ENCODE measurements at regions not wholly inside any gene's neighbourhood (a gene's known extent, or its start where the extent isn't known, plus 50 kb on each side); places are given as distances from the start of the nearest gene placed in this dataset.

- Histone ChIP-seq H3K36me3 (ENCODE audit: control insufficient read depth in 1 of 2, insufficient read depth in 2 of 2, low read depth in 1 of 2, low read length in 2 of 2) (no peaks in the 10 kb centered on the region), H3K4me3 (ENCODE audit: insufficient read depth in 1 of 2, low read depth in 1 of 2, low read length in 2 of 2) (no peak overlapping the region), H3K18ac (ENCODE audit: low read depth in 1 of 2, low read length in 2 of 2) (no peak overlapping the region), H2BK5ac (ENCODE audit: low read depth, low read length, poor library complexity, severe bottlenecking) (no peak overlapping the region), H3K9ac (ENCODE audit: low read length) (no peak overlapping the region), H2BK120ac (ENCODE audit: low read depth, low read length) (no peak overlapping the region), H2AFZ (ENCODE audit: low read depth, low read length) (no peak overlapping the region), H3K9me3 (ENCODE audit: control insufficient read depth, low read length) (peaks cover 2% of the 10 kb centered on the region), H4K91ac (ENCODE audit: low read length) (no peak overlapping the region), H2AK5ac (ENCODE audit: low read length, severe bottlenecking) (no peak overlapping the region), H3K27ac (ENCODE audit: low read length, poor library complexity, severe bottlenecking) (no peak overlapping the region), H2BK12ac (ENCODE audit: low read length in 2 of 2) (no peak overlapping the region), H2BK15ac (ENCODE audit: low read depth, poor library complexity, severe bottlenecking) (no peak overlapping the region), H3K79me1 (replicated peaks; ENCODE audit: low read length, poor library complexity, severe bottlenecking) (no peaks in the 10 kb centered on the region), H4K8ac (ENCODE audit: low read length) (no peak overlapping the region), H3K4ac (ENCODE audit: low read depth in 1 of 2, low read length in 2 of 2) (no peak overlapping the region), H3K14ac (ENCODE audit: low read length in 2 of 2) (no peak overlapping the region), H3K4me1 (ENCODE audit: control insufficient read depth, insufficient read depth, low read depth, low read length) (no peaks in the 10 kb centered on the region), H3K23ac (ENCODE audit: low read length in 2 of 2) (no peak overlapping the region), H3K4me2 (ENCODE audit: low read length, poor library complexity, severe bottlenecking) (no peak overlapping the region), H3K27me3 (ENCODE audit: control insufficient read depth in 1 of 2, insufficient read depth in 1 of 2, low read length in 2 of 2) (no peaks in the 10 kb centered on the region)
- WGBS: 82% methylated on average over 16 of the region's 16 CpGs
- DNase-seq: no peak
These were observed 64.1 kb upstream of the SALL3 start for GRCh38 chr18:78915446-78916008.

- H3K79me1 ChIP-seq (replicated peaks; ENCODE audit: low read length, poor library complexity, severe bottlenecking): no peaks in the 10 kb centered on the region
- no peak overlapping the region for H2AFZ ChIP-seq (ENCODE audit: low read depth, low read length)
These were observed 60.9 kb upstream of the SALL3 start for GRCh38 chr18:78918707-78919106.

GRCh38 chr18:78919956-78920355, 59.7 kb upstream of the SALL3 start:
- H2BK12ac ChIP-seq (ENCODE audit: low read length in 2 of 2): no peak overlapping the region

More at GRCh38 chr18:78918707-78919106, 60.9 kb upstream of the SALL3 start:
- no peak overlapping the region for H2AK5ac ChIP-seq (ENCODE audit: low read length, severe bottlenecking)
- no peak overlapping the region for H3K18ac ChIP-seq (ENCODE audit: low read depth in 1 of 2, low read length in 2 of 2)
- no peak overlapping the region for H3K4me2 ChIP-seq (ENCODE audit: low read length, poor library complexity, severe bottlenecking)
- H3K36me3 ChIP-seq (ENCODE audit: control insufficient read depth in 1 of 2, insufficient read depth in 2 of 2, low read depth in 1 of 2, low read length in 2 of 2): no peaks in the 10 kb centered on the region
- no peaks in the 10 kb centered on the region for H3K27me3 ChIP-seq (ENCODE audit: control insufficient read depth in 1 of 2, insufficient read depth in 1 of 2, low read length in 2 of 2)
- no peak overlapping the region for H4K8ac ChIP-seq (ENCODE audit: low read length)
- no peak overlapping the region for H3K27ac ChIP-seq (ENCODE audit: low read length, poor library complexity, severe bottlenecking)
- H3K23ac ChIP-seq (ENCODE audit: low read length in 2 of 2): no peak overlapping the region
- no peak overlapping the region for H2BK5ac ChIP-seq (ENCODE audit: low read depth, low read length, poor library complexity, severe bottlenecking)
- no peak overlapping the region for H4K91ac ChIP-seq (ENCODE audit: low read length)
- peaks cover 2% of the 10 kb centered on the region for H3K9me3 ChIP-seq (ENCODE audit: control insufficient read depth, low read length)
- no peak overlapping the region for H3K9ac ChIP-seq (ENCODE audit: low read length)
- H2BK12ac ChIP-seq (ENCODE audit: low read length in 2 of 2): no peak overlapping the region
- no peak for DNase-seq
- H3K4ac ChIP-seq (ENCODE audit: low read depth in 1 of 2, low read length in 2 of 2): no peak overlapping the region
- no peak overlapping the region for H3K14ac ChIP-seq (ENCODE audit: low read length in 2 of 2)
- no peak overlapping the region for H2BK120ac ChIP-seq (ENCODE audit: low read depth, low read length)
- H3K4me3 ChIP-seq (ENCODE audit: insufficient read depth in 1 of 2, low read depth in 1 of 2, low read length in 2 of 2): no peak overlapping the region
- peaks cover 3% of the 10 kb centered on the region for H3K4me1 ChIP-seq (ENCODE audit: control insufficient read depth, insufficient read depth, low read depth, low read length)
- WGBS: 86% methylated on average over 5 of the region's 8 CpGs
- no peak overlapping the region for H2BK15ac ChIP-seq (ENCODE audit: low read depth, poor library complexity, severe bottlenecking)

GRCh38 chr18:78920456-78921138, 59.0 kb upstream of the SALL3 start:
- Histone ChIP-seq H2BK15ac (ENCODE audit: low read depth, poor library complexity, severe bottlenecking) (no peak overlapping the region), H4K91ac (ENCODE audit: low read length) (no peak overlapping the region), H2BK5ac (ENCODE audit: low read depth, low read length, poor library complexity, severe bottlenecking) (no peak overlapping the region), H3K36me3 (ENCODE audit: control insufficient read depth in 1 of 2, insufficient read depth in 2 of 2, low read depth in 1 of 2, low read length in 2 of 2) (no peaks in the 10 kb centered on the region), H3K4me2 (ENCODE audit: low read length, poor library complexity, severe bottlenecking) (no peak overlapping the region), H3K23ac (ENCODE audit: low read length in 2 of 2) (no peak overlapping the region), H4K8ac (ENCODE audit: low read length) (no peak overlapping the region), H3K79me1 (replicated peaks; ENCODE audit: low read length, poor library complexity, severe bottlenecking) (no peaks in the 10 kb centered on the region), H2BK120ac (ENCODE audit: low read depth, low read length) (no peak overlapping the region), H3K27me3 (ENCODE audit: control insufficient read depth in 1 of 2, insufficient read depth in 1 of 2, low read length in 2 of 2) (no peaks in the 10 kb centered on the region), H3K18ac (ENCODE audit: low read depth in 1 of 2, low read length in 2 of 2) (no peak overlapping the region), H3K9me3 (ENCODE audit: control insufficient read depth, low read length) (peaks cover 4% of the 10 kb centered on the region), H3K4me1 (ENCODE audit: control insufficient read depth, insufficient read depth, low read depth, low read length) (peaks cover 3% of the 10 kb centered on the region), H3K27ac (ENCODE audit: low read length, poor library complexity, severe bottlenecking) (no peak overlapping the region), H3K9ac (ENCODE audit: low read length) (no peak overlapping the region), H2BK12ac (ENCODE audit: low read length in 2 of 2) (no peak overlapping the region), H3K4me3 (ENCODE audit: insufficient read depth in 1 of 2, low read depth in 1 of 2, low read length in 2 of 2) (no peak overlapping the region), H3K4ac (ENCODE audit: low read depth in 1 of 2, low read length in 2 of 2) (no peak overlapping the region), H2AK5ac (ENCODE audit: low read length, severe bottlenecking) (no peak overlapping the region), H2AFZ (ENCODE audit: low read depth, low read length) (no peak overlapping the region), H3K14ac (ENCODE audit: low read length in 2 of 2) (no peak overlapping the region)
- DNase-seq: no peak
- WGBS: 89% methylated on average over 15 of the region's 17 CpGs

More at GRCh38 chr18:78919956-78920355, 59.7 kb upstream of the SALL3 start:
- Histone ChIP-seq H3K4me3 (ENCODE audit: insufficient read depth in 1 of 2, low read depth in 1 of 2, low read length in 2 of 2) (no peak overlapping the region), H3K27ac (ENCODE audit: low read length, poor library complexity, severe bottlenecking) (no peak overlapping the region), H3K36me3 (ENCODE audit: control insufficient read depth in 1 of 2, insufficient read depth in 2 of 2, low read depth in 1 of 2, low read length in 2 of 2) (no peaks in the 10 kb centered on the region), H2AFZ (ENCODE audit: low read depth, low read length) (no peak overlapping the region), H3K4ac (ENCODE audit: low read depth in 1 of 2, low read length in 2 of 2) (no peak overlapping the region), H4K91ac (ENCODE audit: low read length) (no peak overlapping the region), H2AK5ac (ENCODE audit: low read length, severe bottlenecking) (no peak overlapping the region), H3K23ac (ENCODE audit: low read length in 2 of 2) (no peak overlapping the region), H3K79me1 (replicated peaks; ENCODE audit: low read length, poor library complexity, severe bottlenecking) (no peaks in the 10 kb centered on the region), H2BK120ac (ENCODE audit: low read depth, low read length) (no peak overlapping the region), H2BK5ac (ENCODE audit: low read depth, low read length, poor library complexity, severe bottlenecking) (no peak overlapping the region), H4K8ac (ENCODE audit: low read length) (no peak overlapping the region), H3K4me2 (ENCODE audit: low read length, poor library complexity, severe bottlenecking) (no peak overlapping the region), H3K9me3 (ENCODE audit: control insufficient read depth, low read length) (peaks cover 7% of the 10 kb centered on the region), H3K9ac (ENCODE audit: low read length) (no peak overlapping the region), H3K27me3 (ENCODE audit: control insufficient read depth in 1 of 2, insufficient read depth in 1 of 2, low read length in 2 of 2) (no peaks in the 10 kb centered on the region), H2BK15ac (ENCODE audit: low read depth, poor library complexity, severe bottlenecking) (no peak overlapping the region), H3K14ac (ENCODE audit: low read length in 2 of 2) (no peak overlapping the region), H3K18ac (ENCODE audit: low read depth in 1 of 2, low read length in 2 of 2) (no peak overlapping the region), H3K4me1 (ENCODE audit: control insufficient read depth, insufficient read depth, low read depth, low read length) (peaks cover 3% of the 10 kb centered on the region)
- 83% methylated on average over 5 of the region's 5 CpGs for WGBS
- no peak for DNase-seq

Data from mesenchymal stem cell (in vitro differentiated cells and primary cell).